H1 (cell line): ENCODE measurements at regions not wholly inside any gene's neighbourhood (a gene's known extent, or its start where the extent isn't known, plus 50 kb on each side); places are given as distances from the start of the nearest gene placed in this dataset.

Experiments
- SAP30 ChIP-seq: fragments of 300-600 bp; sonication (generic); IDR thresholded peaks from 2 replicates; pipeline ENCODE4 v1.7.1; 2012; ENCODE audit warnings: low read length, moderate library complexity, mild to moderate bottlenecking, inconsistent platforms; ENCODE audit not compliant: insufficient read depth, insufficient replicate concordance
- SIRT6 ChIP-seq: IDR thresholded peaks from one replicate; pipeline ENCODE4 v1.7.1; 2012; ENCODE audit warnings: low read length, inconsistent platforms
- TF ChIP-seq, protein P1 (sequence below): IDR thresholded peaks from 2 replicates; pipeline ENCODE4 v1.6.1; 2012; ENCODE audit warnings: inconsistent platforms

DNA sequence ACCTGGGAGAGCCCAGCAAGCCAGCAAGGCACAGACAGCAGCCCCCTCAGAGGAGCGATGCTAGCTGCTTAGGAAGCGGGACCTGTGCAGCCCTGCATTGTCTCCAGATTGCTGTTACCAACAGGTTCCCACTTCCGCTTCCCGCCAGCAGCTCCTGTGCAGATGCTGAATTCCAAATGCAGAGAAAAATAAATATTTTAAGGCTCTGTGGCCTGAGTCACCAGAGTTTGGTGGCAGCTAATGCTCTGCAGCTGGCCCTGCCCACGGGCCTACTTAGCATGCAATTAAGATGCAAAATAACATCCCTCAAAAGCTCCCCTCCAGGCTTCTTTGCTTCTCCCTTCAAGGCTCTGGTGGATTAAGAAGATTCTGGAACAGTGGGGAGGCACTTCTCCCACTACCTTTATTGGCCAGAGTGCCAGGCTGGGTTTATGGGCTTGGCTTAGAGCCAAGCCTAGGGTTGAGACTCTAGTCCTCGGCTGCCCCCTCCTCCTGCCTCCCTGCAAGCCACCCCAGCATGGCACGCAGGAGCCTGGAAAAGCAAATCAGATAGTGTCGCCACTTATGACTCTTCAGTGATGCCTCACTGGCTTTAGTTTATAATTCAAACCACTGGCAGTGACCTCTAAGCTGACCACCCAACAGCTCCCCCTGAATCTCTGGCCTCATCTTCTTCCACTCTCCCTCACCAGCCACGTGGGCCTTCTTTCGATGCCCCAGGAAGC is 207.1 kb upstream of the ZC3H12A start (continued):
- TF ChIP-seq SAP30 (no peak), SIRT6 (no peak)
- TF ChIP-seq, protein P1, sequence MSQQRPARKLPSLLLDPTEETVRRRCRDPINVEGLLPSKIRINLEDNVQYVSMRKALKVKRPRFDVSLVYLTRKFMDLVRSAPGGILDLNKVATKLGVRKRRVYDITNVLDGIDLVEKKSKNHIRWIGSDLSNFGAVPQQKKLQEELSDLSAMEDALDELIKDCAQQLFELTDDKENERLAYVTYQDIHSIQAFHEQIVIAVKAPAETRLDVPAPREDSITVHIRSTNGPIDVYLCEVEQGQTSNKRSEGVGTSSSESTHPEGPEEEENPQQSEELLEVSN = no peak
